ES-I3 (cell line): ENCODE measurements at regions not wholly inside any gene's neighbourhood (a gene's known extent, or its start where the extent isn't known, plus 50 kb on each side); places are given as distances from the start of the nearest gene placed in this dataset.
"Not testable (repeated sequence)": the region's sequence is repeated elsewhere in the genome, so short reads cannot be mapped to it uniquely, and the experiment has no call there.

ENCODE experiments used
- H3K36me3 ChIP-seq: 2 replicates; pipeline ENCODE4 v1.6.1; 2013; ENCODE audit warnings: mild to moderate bottlenecking, low read length, control low read depth, moderate library complexity; ENCODE audit not compliant: insufficient read depth
- H3K4me1 ChIP-seq: 2 replicates; pipeline ENCODE4 v1.6.1; 2013; ENCODE audit warnings: mild to moderate bottlenecking, control low read depth, low read length; ENCODE audit not compliant: insufficient read depth
- H3K9ac ChIP-seq: 2 replicates; pipeline ENCODE4 v1.6.1; 2013; ENCODE audit warnings: low read depth, mild to moderate bottlenecking, low read length, moderate library complexity
- H3K9me3 ChIP-seq: 2 replicates; pipeline ENCODE4 v1.6.1; 2013; ENCODE audit warnings: mild to moderate bottlenecking, low read length, moderate library complexity; ENCODE audit not compliant: control insufficient read depth, insufficient read depth

DNA sequence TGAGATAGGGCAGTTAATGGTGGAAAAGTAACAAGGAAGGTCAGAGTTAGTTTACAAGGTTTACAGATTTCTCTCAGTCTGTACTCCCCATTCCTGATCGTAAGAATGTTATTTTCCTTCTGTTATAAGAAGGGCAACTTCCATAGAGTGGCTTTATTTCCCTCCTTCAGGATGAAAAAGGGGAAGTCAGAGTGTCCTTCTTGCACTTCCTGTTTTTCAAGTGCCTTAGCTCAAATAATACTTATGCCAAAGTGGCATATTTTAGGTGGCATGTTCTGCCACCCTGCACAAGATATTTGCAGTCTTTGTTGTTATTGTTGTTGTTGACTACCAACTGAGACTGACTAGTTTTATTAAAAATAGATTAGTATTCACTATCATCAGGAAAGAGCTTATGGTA, 730.7 kb upstream of the ADGRL4 start:
- Histone ChIP-seq H3K36me3 (no peaks in the 10 kb centered on the region), H3K4me1 (no peaks in the 10 kb centered on the region), H3K9me3 (no peaks in the 10 kb centered on the region), H3K9ac (no peak overlapping the region)

DNA sequence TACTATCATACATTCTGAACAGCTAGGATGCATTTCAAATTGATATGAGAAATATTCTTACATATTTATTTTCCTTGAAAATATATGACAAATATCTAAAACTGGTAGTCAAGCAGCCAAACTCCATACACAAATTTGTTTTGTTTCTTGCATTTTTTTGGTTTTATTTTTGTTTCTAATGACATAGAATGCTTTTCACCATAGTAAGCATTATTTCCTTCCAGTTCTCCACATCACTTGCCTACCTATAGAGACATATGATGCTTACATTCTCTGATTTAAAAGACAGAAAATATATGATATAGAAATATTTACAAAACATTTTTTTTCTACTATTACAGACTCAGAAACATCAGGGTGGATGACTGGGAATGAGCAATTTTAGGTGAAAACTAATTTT, 726.4 kb upstream of the ADGRL4 start:
- Histone ChIP-seq H3K36me3 (no peaks in the 10 kb centered on the region), H3K9me3 (no peaks in the 10 kb centered on the region), H3K4me1 (no peaks in the 10 kb centered on the region), H3K9ac (no peak overlapping the region)

DNA sequence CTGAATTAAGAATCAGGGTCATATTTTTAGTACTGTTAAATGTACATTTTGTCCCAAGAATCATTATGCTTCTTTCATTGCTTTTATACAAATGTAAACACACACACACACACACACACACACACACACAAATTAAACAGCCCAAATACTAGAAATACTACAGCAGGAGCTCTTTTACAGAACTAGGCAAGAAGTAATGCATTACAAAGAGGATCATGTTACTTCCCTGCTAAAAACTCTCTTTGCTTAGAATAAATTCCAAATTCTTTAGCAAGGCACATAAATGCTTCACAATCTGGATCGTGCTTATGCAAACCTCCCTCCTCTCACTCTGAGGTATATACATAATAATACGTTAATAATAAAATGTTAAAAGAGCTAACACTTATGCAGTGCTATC, 720.4 kb upstream of the ADGRL4 start:
- no peaks in the 10 kb centered on the region for H3K36me3 ChIP-seq
- no peaks in the 10 kb centered on the region; the same call in 1 of the 2 replicates for H3K9me3 ChIP-seq
- no peak overlapping the region for H3K9ac ChIP-seq
- H3K4me1 ChIP-seq: peaks cover 7% of the 10 kb centered on the region; the same call in 1 of the 2 replicates

DNA sequence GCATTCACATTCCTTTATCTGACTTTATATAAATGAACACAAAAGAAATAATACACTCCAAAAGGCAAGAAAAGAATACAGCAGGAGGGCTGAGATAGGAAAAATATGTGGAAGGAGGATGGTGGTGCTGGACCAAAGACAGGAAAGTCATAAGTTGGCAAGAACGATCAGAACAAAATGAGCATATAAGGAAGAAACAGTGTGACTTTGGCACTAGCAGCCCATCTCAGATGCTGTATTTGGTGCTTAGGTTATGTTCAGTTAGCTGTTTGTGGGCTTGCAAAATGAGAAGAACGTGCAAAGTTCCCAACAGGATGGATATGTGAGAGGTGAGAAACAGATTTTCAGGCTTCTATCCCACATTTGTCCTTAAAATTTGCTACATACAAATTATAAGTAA, 719.8 kb upstream of the ADGRL4 start:
- Histone ChIP-seq H3K4me1 (peaks cover 7% of the 10 kb centered on the region; the same call in 1 of the 2 replicates), H3K9me3 (no peaks in the 10 kb centered on the region; the same call in 1 of the 2 replicates), H3K36me3 (no peaks in the 10 kb centered on the region), H3K9ac (no peak overlapping the region)

DNA sequence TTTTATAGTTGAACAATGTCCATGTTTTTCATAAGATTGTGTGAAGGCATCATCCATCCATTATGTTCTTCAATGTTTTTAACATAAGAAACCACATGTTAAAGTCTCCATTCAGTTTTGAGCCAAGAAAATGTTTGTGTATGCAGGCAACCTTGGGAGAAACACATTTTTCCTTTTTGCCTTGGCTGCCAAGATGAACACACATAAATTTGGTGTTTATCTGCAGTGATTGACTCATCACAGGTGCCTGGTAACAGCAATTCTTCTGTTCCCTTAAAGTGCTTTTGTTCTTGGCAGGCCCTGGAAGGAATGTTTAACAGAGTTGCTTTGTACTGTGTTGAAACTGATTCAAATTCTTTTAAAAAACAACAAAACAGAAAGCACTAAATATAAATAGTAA, 709.9 kb upstream of the ADGRL4 start:
- peaks cover 9% of the 10 kb centered on the region for H3K9me3 ChIP-seq
- no peaks in the 10 kb centered on the region; the same call in 1 of the 2 replicates for H3K36me3 ChIP-seq
- no peak overlapping the region for H3K9ac ChIP-seq
- peaks cover 8% of the 10 kb centered on the region for H3K4me1 ChIP-seq

DNA sequence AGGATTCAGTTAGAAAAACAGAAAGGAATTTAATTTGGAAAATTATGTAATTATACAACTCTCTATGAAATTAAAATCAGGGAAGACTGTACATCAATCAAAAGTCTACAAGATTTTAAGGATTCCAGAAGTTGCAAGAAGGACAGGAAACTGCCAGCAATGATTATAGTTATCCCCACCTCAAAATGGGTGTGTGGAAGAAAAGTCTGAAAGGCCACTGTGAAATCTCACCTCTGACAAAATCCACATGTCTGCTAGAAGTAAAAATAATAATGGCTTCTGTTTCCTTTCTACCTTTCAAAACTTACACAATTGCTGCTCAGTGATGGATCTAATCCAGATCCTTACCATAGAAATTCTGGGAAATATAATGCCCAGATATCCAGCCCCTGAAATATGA, 708.1 kb upstream of the ADGRL4 start:
- peaks cover 9% of the 10 kb centered on the region for H3K9me3 ChIP-seq

DNA sequence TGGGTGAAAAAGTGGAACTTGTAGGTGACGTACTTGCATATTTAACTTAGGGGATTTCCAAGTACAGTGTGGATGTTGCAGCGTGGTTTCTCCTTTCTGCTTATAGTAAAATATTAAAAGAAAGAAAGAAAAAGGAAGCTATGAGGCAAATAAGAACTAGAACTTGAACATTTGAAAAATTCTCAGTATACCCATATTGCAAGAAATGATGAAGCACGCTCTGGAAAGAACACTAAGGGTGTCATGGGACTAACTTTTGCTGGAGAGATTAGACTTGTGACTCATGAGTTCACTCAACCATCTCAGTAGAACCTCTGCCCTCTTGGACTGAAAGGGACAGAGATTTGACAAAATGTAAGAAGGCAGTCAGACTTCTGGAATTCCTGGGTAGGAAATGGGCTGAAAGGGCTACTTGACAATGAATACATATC, 704.5 kb upstream of the ADGRL4 start:
- Histone ChIP-seq H3K36me3 (no peaks in the 10 kb centered on the region), H3K4me1 (peaks cover 3% of the 10 kb centered on the region; the same call in 1 of the 2 replicates), H3K9me3 (no peaks in the 10 kb centered on the region), H3K9ac (no peak overlapping the region)

More for the DNA sequence above, 708.1 kb upstream of the ADGRL4 start:
- Histone ChIP-seq H3K36me3 (no peaks in the 10 kb centered on the region; the same call in 1 of the 2 replicates), H3K4me1 (peaks cover 8% of the 10 kb centered on the region), H3K9ac (no peak overlapping the region)

DNA sequence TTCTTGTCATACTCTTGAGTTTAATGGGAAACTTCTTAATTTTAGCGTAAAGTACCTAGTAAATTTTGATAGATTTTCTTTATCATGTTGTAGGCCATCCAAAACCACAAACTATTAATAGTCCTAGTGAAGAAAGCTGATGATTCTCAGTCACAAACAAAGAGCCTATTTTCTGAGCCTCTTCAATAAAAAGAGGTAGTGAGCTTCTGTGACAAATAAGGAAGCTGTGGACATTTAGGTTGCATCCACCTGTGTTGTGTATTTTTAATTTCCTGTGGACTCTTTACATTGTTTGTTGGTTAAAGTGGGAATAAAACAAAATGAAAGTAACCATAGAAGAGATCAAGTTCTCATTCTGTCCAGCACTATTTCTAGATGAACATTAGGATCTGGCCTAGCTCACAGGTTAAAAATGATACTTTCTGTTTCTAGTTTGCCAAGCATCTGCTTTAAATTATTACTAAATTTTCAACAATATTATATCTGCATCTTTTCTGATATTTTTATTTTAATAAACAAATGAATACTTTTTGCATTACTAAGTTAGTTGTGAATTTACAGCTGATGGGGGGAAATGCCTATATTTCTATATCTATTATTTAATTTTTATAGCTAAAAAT, 702.2 kb upstream of the ADGRL4 start:
- Histone ChIP-seq H3K9me3 (no peaks in the 10 kb centered on the region), H3K9ac (no peak overlapping the region), H3K36me3 (no peaks in the 10 kb centered on the region), H3K4me1 (no peaks in the 10 kb centered on the region; the same call in 1 of the 2 replicates)

DNA sequence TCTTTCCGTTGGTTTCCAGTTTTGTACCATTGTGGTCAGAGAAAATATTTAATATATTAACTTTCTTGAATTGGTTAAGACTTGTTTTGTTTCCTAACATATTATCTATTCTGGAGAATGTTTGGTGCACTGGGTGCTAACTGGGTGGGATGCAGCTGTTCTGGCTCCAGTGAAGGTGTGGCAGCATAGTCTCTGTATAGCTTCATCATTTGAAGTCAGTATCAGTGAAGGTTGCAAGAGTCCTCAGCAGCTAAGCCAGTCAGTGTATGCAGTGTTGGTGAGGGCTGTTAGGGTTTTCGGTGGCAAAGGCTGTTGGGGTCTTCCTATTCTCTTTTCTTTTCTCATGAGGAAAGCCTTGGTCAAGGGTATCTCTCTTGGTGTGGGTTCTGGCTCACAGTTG, 698.7 kb upstream of the ADGRL4 start:
- Histone ChIP-seq H3K9me3 (no peaks in the 10 kb centered on the region), H3K36me3 (no peaks in the 10 kb centered on the region), H3K9ac (no peak overlapping the region), H3K4me1 (no peaks in the 10 kb centered on the region; the same call in 1 of the 2 replicates)

DNA sequence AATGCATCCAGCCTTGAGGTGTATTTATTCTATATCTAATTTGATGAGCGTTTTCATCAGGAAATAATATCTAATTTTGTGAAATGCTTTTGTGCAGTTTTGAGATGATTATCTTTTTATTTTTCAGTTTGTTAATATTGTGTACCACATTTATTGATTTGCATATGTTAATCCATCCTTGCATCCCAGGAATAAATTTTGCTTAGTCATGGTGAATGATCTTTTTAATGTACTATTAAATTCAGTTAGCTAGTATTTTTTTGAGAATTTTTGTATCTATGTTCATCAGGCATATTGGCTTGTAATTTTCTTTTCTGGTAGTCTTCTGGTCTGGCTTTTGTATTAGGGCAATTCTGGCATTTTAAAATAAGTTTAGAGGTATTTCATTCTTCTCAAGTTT, 697.5 kb upstream of the ADGRL4 start:
- Histone ChIP-seq H3K9me3 (no peaks in the 10 kb centered on the region), H3K9ac (no peak overlapping the region), H3K4me1 (no peaks in the 10 kb centered on the region; the same call in 1 of the 2 replicates), H3K36me3 (no peaks in the 10 kb centered on the region)

DNA sequence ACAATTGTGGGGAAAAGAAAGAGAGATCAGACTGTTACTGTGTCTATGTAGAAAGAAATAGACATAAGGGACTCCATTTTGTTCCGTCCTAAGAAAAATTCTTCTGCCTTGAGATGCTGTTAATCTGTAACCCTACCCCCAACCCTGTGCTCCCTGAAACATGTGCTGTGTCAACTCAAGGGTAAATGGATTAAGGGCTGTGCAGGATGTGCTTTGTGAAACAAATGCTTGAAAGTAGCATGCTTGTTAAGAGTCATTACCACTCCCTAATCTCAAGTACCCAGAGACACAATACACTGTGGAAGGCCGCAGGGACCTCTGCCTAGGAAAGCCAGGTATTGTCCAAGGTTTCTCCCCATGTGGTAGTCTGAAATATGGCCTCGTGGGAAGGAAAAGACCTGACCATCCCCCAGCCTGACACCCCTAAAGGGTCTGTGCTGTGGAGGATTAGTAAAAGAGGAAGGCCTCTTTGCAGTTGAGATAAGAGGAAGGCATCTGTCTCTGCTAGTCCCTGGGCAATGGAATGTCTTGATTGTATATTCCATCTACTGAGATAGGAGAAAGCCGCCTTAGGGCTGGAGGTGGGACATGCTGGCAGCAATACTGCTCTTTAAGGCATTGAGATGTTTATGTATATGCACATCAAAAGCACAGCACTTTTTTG, 695.9 kb upstream of the ADGRL4 start:
- H3K9me3 ChIP-seq, H3K36me3 ChIP-seq, H3K4me1 ChIP-seq, H3K9ac ChIP-seq: not testable (repeated sequence)

DNA sequence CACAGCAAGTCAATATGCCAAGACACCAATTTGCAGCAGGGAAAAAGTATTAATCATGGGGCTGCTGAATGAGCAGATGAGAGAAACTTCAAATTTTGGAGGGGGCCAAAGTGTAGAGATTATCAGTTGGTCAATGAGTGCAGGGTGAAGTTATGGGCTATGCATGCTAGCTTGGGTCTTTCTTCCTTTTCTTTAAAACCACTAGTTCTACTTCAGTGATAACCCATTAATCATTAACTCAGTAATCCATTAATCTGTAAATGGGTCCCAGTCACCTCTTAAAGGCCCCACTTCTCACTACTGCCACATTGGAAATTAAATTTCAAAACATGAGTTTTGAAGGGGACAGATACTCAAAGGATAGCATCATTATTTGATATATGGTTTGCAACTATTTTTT, 688.6 kb upstream of the ADGRL4 start:
- Histone ChIP-seq H3K9me3 (no peaks in the 10 kb centered on the region), H3K36me3 (no peaks in the 10 kb centered on the region; the same call in 1 of the 2 replicates), H3K4me1 (peaks cover 2% of the 10 kb centered on the region; the same call in 1 of the 2 replicates), H3K9ac (no peak overlapping the region)

DNA sequence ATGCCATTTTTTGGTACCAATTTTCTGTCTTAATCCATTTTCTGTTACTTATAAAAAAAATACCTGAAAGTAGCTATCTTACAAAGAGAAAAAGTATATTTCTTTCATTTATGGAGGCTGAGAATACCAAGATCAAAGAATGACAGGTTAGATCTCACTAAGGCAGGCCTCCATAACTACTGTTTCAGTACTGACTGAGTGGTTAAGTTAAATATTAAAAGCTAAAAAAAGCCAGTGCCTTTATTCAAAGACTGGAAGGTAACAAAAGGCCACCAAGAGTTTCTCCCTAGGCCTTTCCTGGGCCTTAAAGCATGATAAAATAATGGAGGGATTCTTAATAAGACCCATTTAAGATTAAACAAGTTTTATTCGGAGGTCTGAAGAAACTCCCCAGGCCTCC, 687.7 kb upstream of the ADGRL4 start:
- no peaks in the 10 kb centered on the region; the same call in 1 of the 2 replicates for H3K36me3 ChIP-seq
- H3K9ac ChIP-seq: no peak overlapping the region
- H3K4me1 ChIP-seq: peaks cover 2% of the 10 kb centered on the region; the same call in 1 of the 2 replicates
- no peaks in the 10 kb centered on the region for H3K9me3 ChIP-seq

DNA sequence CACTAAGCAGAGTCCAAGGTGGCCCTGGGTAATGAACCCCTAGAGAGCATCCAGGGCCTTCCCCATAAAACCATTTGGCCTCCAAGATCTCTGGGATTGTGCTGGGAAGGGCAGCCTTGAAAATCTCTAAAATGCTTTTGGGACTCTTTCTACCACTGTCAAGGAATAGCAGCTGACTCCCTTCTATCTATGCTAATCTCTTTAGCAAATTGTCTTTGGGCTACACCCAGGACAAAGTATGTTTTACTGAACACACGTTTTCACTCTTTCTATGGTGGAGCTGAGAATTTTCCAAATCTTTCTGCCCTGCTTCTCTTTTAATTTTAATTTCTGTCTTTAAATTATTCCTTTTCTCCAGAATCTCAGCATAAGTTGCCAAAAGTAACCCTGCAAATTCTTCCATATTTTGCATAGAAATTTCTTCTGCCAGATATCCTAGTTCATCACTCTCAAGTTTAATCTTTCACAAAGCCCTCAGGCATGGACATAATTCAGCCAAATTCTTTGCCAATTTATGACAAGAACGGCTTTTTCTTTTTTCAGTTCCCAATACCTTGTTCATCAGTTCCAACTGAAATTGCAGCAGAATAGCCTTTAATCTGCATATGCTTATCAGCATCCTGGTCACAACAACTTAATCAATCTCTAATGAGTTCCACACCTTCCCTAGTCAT, 687.0 kb upstream of the ADGRL4 start:
- H3K4me1 ChIP-seq: peaks cover 2% of the 10 kb centered on the region; the same call in 1 of the 2 replicates
- no peak overlapping the region for H3K9ac ChIP-seq
- H3K9me3 ChIP-seq: no peaks in the 10 kb centered on the region

More for the DNA sequence above, 687.0 kb upstream of the ADGRL4 start:
- H3K36me3 ChIP-seq: no peaks in the 10 kb centered on the region; the same call in 1 of the 2 replicates
